HL-60 (cell line): ENCODE measurements at regions not wholly inside any gene's neighbourhood (a gene's known extent, or its start where the extent isn't known, plus 50 kb on each side); places are given as distances from the start of the nearest gene placed in this dataset.

ENCODE experiments used
- DNase-seq, 2 experiments: peaks; one replicate each; pipeline ENCODE4 v3.0.0-alpha.2; 2010 to 2020; ENCODE audit warnings: low read depth in 1 of 2, low spot score in 1 of 2
- H3K27ac ChIP-seq: fragments of 250-450 bp; sonication (Bioruptor Pico); replicated peaks from 2 replicates; pipeline ENCODE4 v1.5.1; 2020; ENCODE audit warnings: mild to moderate bottlenecking, moderate library complexity
- H3K27me3 ChIP-seq: fragments of 250-450 bp; sonication (Bioruptor Pico); 2 replicates; pipeline ENCODE4 v1.5.1; 2021; ENCODE audit warnings: mild to moderate bottlenecking, moderate library complexity; ENCODE audit not compliant: insufficient read depth, poor library complexity, severe bottlenecking
- H3K4me3 ChIP-seq: replicated peaks from 2 replicates; pipeline ENCODE4 v1.5.1; 2011; ENCODE audit warnings: mild to moderate bottlenecking, control low read depth, low read length; ENCODE audit not compliant: insufficient read depth
- CTCF ChIP-seq: IDR thresholded peaks from one replicate; pipeline ENCODE4 v1.5.1; 2011; ENCODE audit warnings: low read length, control low read depth, inconsistent platforms; ENCODE audit not compliant: insufficient read depth
- GABPA ChIP-seq: IDR thresholded peaks from 2 replicates; pipeline ENCODE4 v1.6.1; 2012; ENCODE audit warnings: low read depth
- POLR2AphosphoS5 ChIP-seq: IDR thresholded peaks from 2 replicates; pipeline ENCODE4 v1.6.1; 2012; ENCODE audit warnings: low read depth
- REST ChIP-seq: IDR thresholded peaks from 2 replicates; pipeline ENCODE4 v1.6.1; 2012; ENCODE audit warnings: low read depth; ENCODE audit not compliant: insufficient replicate concordance
- SPI1 ChIP-seq: IDR thresholded peaks from 2 replicates; pipeline ENCODE4 v1.6.1; 2012; ENCODE audit warnings: low read depth, mild to moderate bottlenecking, borderline replicate concordance

- no peak for TF ChIP-seq GABPA
- no peak for TF ChIP-seq REST
- TF ChIP-seq POLR2AphosphoS5 = no peak
- no peak for TF ChIP-seq SPI1
- TF ChIP-seq CTCF = no peak
- no peak for DNase-seq
- Histone ChIP-seq H3K27ac (no peak overlapping the region), H3K4me3 (no peak overlapping the region), H3K27me3 (peaks cover 2% of the 10 kb centered on the region)
Measured at GRCh38 chr13:23995283-23996073, 98.2 kb upstream of the C1QTNF9B start.

GRCh38 chr13:23996456-23996855 is 99.2 kb upstream of the C1QTNF9B start:
- H3K27ac ChIP-seq = no peak overlapping the region
- no peak for DNase-seq
- peaks cover 2% of the 10 kb centered on the region for H3K27me3 ChIP-seq
- H3K4me3 ChIP-seq = no peak overlapping the region
- TF ChIP-seq CTCF (no peak), REST (no peak), GABPA (no peak), POLR2AphosphoS5 (no peak), SPI1 (no peak)

GRCh38 chr13:23999424-23999823 is 102.1 kb upstream of the C1QTNF9B start:
- Histone ChIP-seq H3K27me3 (peaks cover 2% of the 10 kb centered on the region), H3K27ac (no peak overlapping the region)
- no peak for DNase-seq

More at GRCh38 chr13:23999424-23999823, 102.1 kb upstream of the C1QTNF9B start:
- TF ChIP-seq SPI1 (no peak), POLR2AphosphoS5 (no peak), GABPA (no peak), REST (no peak), CTCF (no peak)
- no peak overlapping the region for H3K4me3 ChIP-seq
